HUDEP-2 (cell line): ENCODE measurements at regions not wholly inside any gene's neighbourhood (a gene's known extent, or its start where the extent isn't known, plus 50 kb on each side); places are given as distances from the start of the nearest gene placed in this dataset.
"Not testable (repeated sequence)": the region's sequence is repeated elsewhere in the genome, so short reads cannot be mapped to it uniquely, and the experiment has no call there.

ENCODE experiments used
- DNase-seq, 76 experiments: peaks; one replicate each; lab custom pipeline; 2025; ENCODE audit not compliant: unreplicated experiment in 76 of 76; lab: John Stamatoyannopoulos, UW

- no peak for DNase-seq
Observed at GRCh38 chr1:233788687-233789086, 115.8 kb upstream of the SLC35F3 start.

GRCh38 chr1:233790121-233790520, 114.4 kb upstream of the SLC35F3 start:
- DNase-seq: no peak

- peak in 41 of 76 experiments; percentile 1 to 61 (median 24) for DNase-seq
Observed at GRCh38 chr1:233790662-233791371, 113.7 kb upstream of the SLC35F3 start.

- no peak for DNase-seq
Observed at GRCh38 chr1:233791372-233791703, 113.1 kb upstream of the SLC35F3 start.

GRCh38 chr1:233791721-233792120, 112.8 kb upstream of the SLC35F3 start:
- no peak for DNase-seq

GRCh38 chr1:233794863-233795262, 109.6 kb upstream of the SLC35F3 start:
- no peak for DNase-seq

GRCh38 chr1:233796146-233796783, 108.2 kb upstream of the SLC35F3 start:
- no peak for DNase-seq

GRCh38 chr1:233802611-233803010, 101.9 kb upstream of the SLC35F3 start:
- no peak for DNase-seq

GRCh38 chr1:233805786-233806185, 98.7 kb upstream of the SLC35F3 start:
- no peak for DNase-seq

- no peak for DNase-seq
Observed at GRCh38 chr1:233815357-233815756, 89.1 kb upstream of the SLC35F3 start.

- no peak for DNase-seq
Observed at GRCh38 chr1:233815865-233816264, 88.6 kb upstream of the SLC35F3 start.

GRCh38 chr1:233816348-233816747, 88.1 kb upstream of the SLC35F3 start:
- no peak for DNase-seq

GRCh38 chr1:233819042-233819441, 85.4 kb upstream of the SLC35F3 start:
- DNase-seq: no peak

GRCh38 chr1:233824179-233824578, 80.3 kb upstream of the SLC35F3 start:
- DNase-seq: not testable (repeated sequence)

- not testable (repeated sequence) for DNase-seq
Observed at GRCh38 chr1:233827937-233828336, 76.5 kb upstream of the SLC35F3 start.

- no peak for DNase-seq
Observed at GRCh38 chr1:233828480-233828879, 76.0 kb upstream of the SLC35F3 start.

- DNase-seq: no peak
Observed at GRCh38 chr1:233834609-233835008, 69.9 kb upstream of the SLC35F3 start.

- DNase-seq: not testable (repeated sequence)
Observed at GRCh38 chr1:233838207-233838606, 66.3 kb upstream of the SLC35F3 start.

- DNase-seq: no peak
Observed at GRCh38 chr1:233843525-233844204, 60.8 kb upstream of the SLC35F3 start.

- no peak for DNase-seq
Observed at GRCh38 chr1:233844275-233844674, 60.2 kb upstream of the SLC35F3 start.

GRCh38 chr1:233844692-233845091, 59.8 kb upstream of the SLC35F3 start:
- no peak for DNase-seq
